NCI-H1694 treated with DMSO at 0.1 percent for 48 hours (cell line): ENCODE measurements at regions not wholly inside any gene's neighbourhood (a gene's known extent, or its start where the extent isn't known, plus 50 kb on each side); places are given as distances from the start of the nearest gene placed in this dataset.
"Not testable (repeated sequence)": the region's sequence is repeated elsewhere in the genome, so short reads cannot be mapped to it uniquely, and the experiment has no call there.

ENCODE experiments used
- DNase-seq: peaks from one replicate; lab custom pipeline; 2025; lab: John Stamatoyannopoulos, UW

- no peak for DNase-seq
Measured at GRCh38 chr14:85315733-85316290, 214.1 kb upstream of the FLRT2 start.

- DNase-seq = no peak
Measured at GRCh38 chr14:85316701-85317410, 213.1 kb upstream of the FLRT2 start.

GRCh38 chr14:85317491-85318021 lies 212.4 kb upstream of the FLRT2 start:
- DNase-seq = no peak

- no peak for DNase-seq
Measured at GRCh38 chr14:85319101-85319500, 210.8 kb upstream of the FLRT2 start.

- no peak for DNase-seq
Measured at GRCh38 chr14:85319998-85320630, 209.8 kb upstream of the FLRT2 start.

GRCh38 chr14:85325134-85326017 lies 204.6 kb upstream of the FLRT2 start:
- DNase-seq = peak; percentile 24

- no peak for DNase-seq
Measured at GRCh38 chr14:85332401-85332800, 197.5 kb upstream of the FLRT2 start.

GRCh38 chr14:85333313-85333712 lies 196.6 kb upstream of the FLRT2 start:
- DNase-seq = no peak

GRCh38 chr14:85333841-85334240 lies 196.1 kb upstream of the FLRT2 start:
- DNase-seq = no peak

GRCh38 chr14:85334316-85334715 lies 195.6 kb upstream of the FLRT2 start:
- no peak for DNase-seq

- no peak for DNase-seq
Measured at GRCh38 chr14:85336257-85336656, 193.7 kb upstream of the FLRT2 start.

- no peak for DNase-seq
Measured at GRCh38 chr14:85336817-85337216, 193.1 kb upstream of the FLRT2 start.

- DNase-seq = no peak
Measured at GRCh38 chr14:85338895-85339294, 191.0 kb upstream of the FLRT2 start.

- DNase-seq = no peak
Measured at GRCh38 chr14:85342858-85343607, 186.9 kb upstream of the FLRT2 start.

GRCh38 chr14:85344171-85344570 lies 185.8 kb upstream of the FLRT2 start:
- DNase-seq = no peak

- no peak for DNase-seq
Measured at GRCh38 chr14:85344847-85345570, 184.9 kb upstream of the FLRT2 start.

- no peak for DNase-seq
Measured at GRCh38 chr14:85350667-85351066, 179.3 kb upstream of the FLRT2 start.

GRCh38 chr14:85352588-85352987 lies 177.4 kb upstream of the FLRT2 start:
- not testable (repeated sequence) for DNase-seq

GRCh38 chr14:85357120-85357519 lies 172.8 kb upstream of the FLRT2 start:
- DNase-seq = no peak

GRCh38 chr14:85358136-85358785 lies 171.7 kb upstream of the FLRT2 start:
- no peak for DNase-seq
